ENCODE measurements at regions not wholly inside any gene's neighbourhood (a gene's known extent, or its start where the extent isn't known, plus 50 kb on each side); places are given as distances from the start of the nearest gene placed in this dataset.

DNA sequence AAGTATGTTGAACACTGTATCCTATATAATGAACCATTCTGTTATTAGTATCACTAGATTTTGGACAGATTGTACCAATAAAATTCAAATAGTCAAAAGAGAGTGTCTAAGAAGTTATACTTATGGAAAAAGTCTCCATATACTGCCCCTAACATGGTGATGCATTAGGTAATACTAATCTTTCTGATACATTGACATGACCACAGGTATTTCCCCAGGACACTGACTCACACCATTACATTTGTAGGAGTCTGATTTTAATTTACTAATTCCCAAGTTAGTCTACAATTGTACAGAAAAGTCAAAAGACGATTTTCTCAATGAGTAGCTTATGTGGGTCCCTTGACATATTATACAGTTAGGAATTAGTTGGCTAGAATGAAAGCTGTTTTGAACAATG, 593.8 kb downstream of the ISL1 start:
- ATAC-seq (ENCODE audit: low read depth) (no peak), DNase-seq (no peak)
- no peak overlapping the region for H2BK5ac ChIP-seq (ENCODE audit: low read depth, low read length, poor library complexity, severe bottlenecking)
- no peaks in the 10 kb centered on the region for H3K4me1 ChIP-seq (ENCODE audit: control insufficient read depth, insufficient read depth, low read length)
- H3K4me3 ChIP-seq (ENCODE audit: insufficient read depth, low read depth, low read length) = no peak overlapping the region
- in situ Hi-C loops (cut with MboI; ENCODE audit: low sequenced_read_pairs) (no loop called here), intact Hi-C loops (cut with micrococcal nuclease) (no loop called here), dilution Hi-C loops (cut with HindIII; ENCODE audit: low sequenced_read_pairs, unreplicated experiment) (no loop called here)
- H3K4me2 ChIP-seq (ENCODE audit: low read depth, low read length) = no peak overlapping the region
- ChIA-PET POLR2A (ENCODE audit: unreplicated experiment) (no interaction called here), CTCF (no interaction called here)
- H3K56ac ChIP-seq (ENCODE audit: extremely low read depth, insufficient read depth, low read length) = no peak overlapping the region
- no peak overlapping the region for H4K8ac ChIP-seq (ENCODE audit: low read depth in 2 of 2, low read length in 2 of 2)
- no peak overlapping the region for H3K27ac ChIP-seq (ENCODE audit: insufficient read depth, low read length)
- no peak overlapping the region for H2BK20ac ChIP-seq (ENCODE audit: low read depth, low read length)
- no CpG with 5 or more reads among the region's 1 CpG for WGBS, 2 experiments (ENCODE audit: extremely low coverage in 2 of 2, insufficient read length in 1 of 2)
- no peak overlapping the region for H2AK9ac ChIP-seq (replicated peaks; ENCODE audit: low read depth, low read length, poor library complexity)
- H3K9me3 ChIP-seq (ENCODE audit: control insufficient read depth, insufficient read depth, low read length) = no peaks in the 10 kb centered on the region
- H3K9ac ChIP-seq (ENCODE audit: low read depth, low read length) = no peak overlapping the region
- no TSS peak for BruUV-seq (replicated peaks)
- H3K23ac ChIP-seq (ENCODE audit: low read depth, low read length) = no peak overlapping the region
- no peaks in the 10 kb centered on the region for H3K79me1 ChIP-seq (ENCODE audit: low read depth in 1 of 2, low read length in 2 of 2)
- no peak overlapping the region for H3K18ac ChIP-seq (ENCODE audit: low read depth, low read length)
- H3K9me1 ChIP-seq (ENCODE audit: insufficient read depth, low read length) = no peaks in the 10 kb centered on the region
- H4K91ac ChIP-seq (ENCODE audit: insufficient read depth, low read depth, low read length) = no peak overlapping the region
- H3K4ac ChIP-seq (ENCODE audit: low read depth, low read length) = no peak overlapping the region
- no peaks in the 10 kb centered on the region for H4K20me1 ChIP-seq (ENCODE audit: insufficient read depth, low read length)
- H2AFZ ChIP-seq (replicated peaks; ENCODE audit: low read length, poor library complexity) = no peak overlapping the region
- H4K5ac ChIP-seq (ENCODE audit: low read depth, low read length) = no peak overlapping the region
- no peak overlapping the region for H2BK120ac ChIP-seq (ENCODE audit: low read depth, low read length)
- TF ChIP-seq FOS (IDR thresholded peaks at IDR 0.05; ENCODE audit: low read depth, low read length) (no peak), CTCF (conservative IDR thresholded peaks at IDR 0.05; ENCODE audit: low read depth, low read length) (no peak), RAD21 (IDR thresholded peaks at IDR 0.05; ENCODE audit: low read length) (no peak), MAFK (IDR thresholded peaks at IDR 0.05; ENCODE audit: low read depth, low read length) (no peak), CEBPB (IDR thresholded peaks at IDR 0.05; ENCODE audit: low read depth, low read length) (no peak), SMC3 (IDR thresholded peaks at IDR 0.05; ENCODE audit: low read depth, low read length) (no peak), MAZ (IDR thresholded peaks at IDR 0.05; ENCODE audit: borderline replicate concordance, low read depth, low read length) (no peak), POLR2A (IDR thresholded peaks at IDR 0.05; ENCODE audit: low read depth, low read length) (no peak), RCOR1 (IDR thresholded peaks at IDR 0.05; ENCODE audit: insufficient replicate concordance, low read length) (no peak), BHLHE40 (IDR thresholded peaks at IDR 0.05; ENCODE audit: low read depth, low read length) (no peak), MXI1 (IDR thresholded peaks at IDR 0.05; ENCODE audit: borderline replicate concordance, low read depth, low read length) (no peak)
- TF ChIP-seq, protein P1, sequence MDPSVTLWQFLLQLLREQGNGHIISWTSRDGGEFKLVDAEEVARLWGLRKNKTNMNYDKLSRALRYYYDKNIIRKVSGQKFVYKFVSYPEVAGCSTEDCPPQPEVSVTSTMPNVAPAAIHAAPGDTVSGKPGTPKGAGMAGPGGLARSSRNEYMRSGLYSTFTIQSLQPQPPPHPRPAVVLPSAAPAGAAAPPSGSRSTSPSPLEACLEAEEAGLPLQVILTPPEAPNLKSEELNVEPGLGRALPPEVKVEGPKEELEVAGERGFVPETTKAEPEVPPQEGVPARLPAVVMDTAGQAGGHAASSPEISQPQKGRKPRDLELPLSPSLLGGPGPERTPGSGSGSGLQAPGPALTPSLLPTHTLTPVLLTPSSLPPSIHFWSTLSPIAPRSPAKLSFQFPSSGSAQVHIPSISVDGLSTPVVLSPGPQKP (IDR thresholded peaks at IDR 0.05; ENCODE audit: borderline replicate concordance, low read depth, low read length) = no peak
- no peak overlapping the region for H2AK5ac ChIP-seq (ENCODE audit: low read depth, low read length)
- no peak overlapping the region for H2BK15ac ChIP-seq (ENCODE audit: low read depth, low read length)
- H3K27me3 ChIP-seq (ENCODE audit: control insufficient read depth, insufficient read depth, low read length) = no peaks in the 10 kb centered on the region
- H3K14ac ChIP-seq (replicated peaks; ENCODE audit: low read depth, low read length) = no peak overlapping the region
- H3K36me3 ChIP-seq (ENCODE audit: control insufficient read depth, insufficient read depth, low read length) = no peaks in the 10 kb centered on the region

Measured in IMR-90 (cell line).